Astrocyte of the cerebellum (primary cell): ENCODE measurements at regions not wholly inside any gene's neighbourhood (a gene's known extent, or its start where the extent isn't known, plus 50 kb on each side); places are given as distances from the start of the nearest gene placed in this dataset.
A peak's percentile ranks its signal among the peaks of the same experiment; 100 is the strongest.
"Not testable (repeated sequence)": the region's sequence is repeated elsewhere in the genome, so short reads cannot be mapped to it uniquely, and the experiment has no call there.

Source experiments
- DNase-seq: peaks from one replicate; pipeline ENCODE4 v3.0.0-alpha.2; 2011; ENCODE audit warnings: low read depth
- H3K4me3 ChIP-seq: 2 replicates; pipeline ENCODE4 v1.5.1; 2011; ENCODE audit warnings: mild to moderate bottlenecking, low read depth, low read length, moderate library complexity
- in situ Hi-C: cut with HindIII; loops from 2 replicates; pipeline ENCODE4 v1.10.0; 2017; ENCODE audit warnings: low sequenced_read_pairs
- TF ChIP-seq, protein P1 (sequence below): IDR thresholded peaks from 2 replicates; pipeline ENCODE4 v1.5.1; 2012; ENCODE audit warnings: low read length, low read depth, moderate library complexity, mild to moderate bottlenecking; ENCODE audit errors: missing control alignments

DNA sequence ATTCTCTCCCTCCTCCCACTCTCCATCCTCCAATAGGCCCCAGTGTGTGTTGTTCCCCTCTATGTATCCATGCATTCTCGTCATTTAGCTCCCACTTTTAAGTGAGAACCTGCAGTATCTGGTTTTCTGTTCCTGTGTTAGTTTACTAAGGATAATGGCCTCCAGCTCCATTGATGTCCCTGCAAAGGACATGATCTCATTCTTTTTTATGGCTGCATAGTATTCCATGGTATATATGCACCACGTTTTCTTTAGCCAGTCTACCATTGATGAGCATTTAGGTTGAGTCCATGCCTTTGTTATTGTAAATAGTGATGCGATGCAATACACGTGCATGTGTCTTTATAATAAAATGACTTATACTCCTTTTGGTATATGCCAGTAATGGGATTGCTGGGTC is 100.3 kb upstream of the USP9X start:
- H3K4me3 ChIP-seq = no peak overlapping the region
- no peak for DNase-seq
- in situ Hi-C loops = no loop called here
- TF ChIP-seq, protein P1, sequence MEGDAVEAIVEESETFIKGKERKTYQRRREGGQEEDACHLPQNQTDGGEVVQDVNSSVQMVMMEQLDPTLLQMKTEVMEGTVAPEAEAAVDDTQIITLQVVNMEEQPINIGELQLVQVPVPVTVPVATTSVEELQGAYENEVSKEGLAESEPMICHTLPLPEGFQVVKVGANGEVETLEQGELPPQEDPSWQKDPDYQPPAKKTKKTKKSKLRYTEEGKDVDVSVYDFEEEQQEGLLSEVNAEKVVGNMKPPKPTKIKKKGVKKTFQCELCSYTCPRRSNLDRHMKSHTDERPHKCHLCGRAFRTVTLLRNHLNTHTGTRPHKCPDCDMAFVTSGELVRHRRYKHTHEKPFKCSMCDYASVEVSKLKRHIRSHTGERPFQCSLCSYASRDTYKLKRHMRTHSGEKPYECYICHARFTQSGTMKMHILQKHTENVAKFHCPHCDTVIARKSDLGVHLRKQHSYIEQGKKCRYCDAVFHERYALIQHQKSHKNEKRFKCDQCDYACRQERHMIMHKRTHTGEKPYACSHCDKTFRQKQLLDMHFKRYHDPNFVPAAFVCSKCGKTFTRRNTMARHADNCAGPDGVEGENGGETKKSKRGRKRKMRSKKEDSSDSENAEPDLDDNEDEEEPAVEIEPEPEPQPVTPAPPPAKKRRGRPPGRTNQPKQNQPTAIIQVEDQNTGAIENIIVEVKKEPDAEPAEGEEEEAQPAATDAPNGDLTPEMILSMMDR = no peak

DNA sequence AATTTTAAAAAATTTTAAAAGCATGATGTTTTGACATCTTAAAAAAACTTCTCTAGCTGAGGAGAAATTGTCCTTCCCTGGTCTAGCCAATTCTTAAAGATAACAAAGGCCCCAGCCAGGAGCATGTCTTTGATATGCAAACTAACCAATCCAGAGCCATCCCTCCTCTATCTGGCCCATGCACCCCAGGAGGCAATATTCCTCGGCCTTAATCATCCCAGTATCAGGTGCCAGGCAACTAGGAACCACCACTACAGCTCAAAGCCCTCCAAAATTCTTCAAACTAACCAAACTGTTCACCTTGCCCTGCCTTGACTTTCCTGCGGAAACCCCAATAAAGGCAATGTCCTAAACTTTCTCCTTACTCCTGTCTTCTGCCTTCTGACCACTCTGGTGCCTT is 97.8 kb upstream of the USP9X start:
- H3K4me3 ChIP-seq = no peak overlapping the region
- TF ChIP-seq, protein P1 = no peak
- in situ Hi-C loops = no loop called here
- DNase-seq = no peak

DNA sequence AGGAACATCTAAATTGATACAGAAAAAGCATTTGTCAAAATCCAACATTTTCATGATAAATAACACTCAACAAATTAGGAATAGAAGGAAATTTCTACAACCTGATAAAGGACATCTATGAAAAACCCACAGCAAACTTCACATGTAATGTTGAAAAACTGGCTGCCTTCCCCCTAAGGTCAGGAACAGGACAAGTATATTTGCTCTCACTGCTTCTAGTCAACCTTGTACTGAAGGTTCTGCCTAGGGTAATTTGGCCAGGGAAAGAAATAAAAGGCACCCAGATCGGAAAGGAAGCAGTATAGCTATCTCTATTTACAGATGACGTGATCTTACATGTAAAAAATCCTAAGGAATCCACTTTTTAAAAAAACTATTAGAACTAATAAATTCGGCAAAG is 97.1 kb upstream of the USP9X start:
- DNase-seq = no peak
- H3K4me3 ChIP-seq = no peak overlapping the region
- TF ChIP-seq, protein P1 = no peak
- in situ Hi-C loops = no loop called here

DNA sequence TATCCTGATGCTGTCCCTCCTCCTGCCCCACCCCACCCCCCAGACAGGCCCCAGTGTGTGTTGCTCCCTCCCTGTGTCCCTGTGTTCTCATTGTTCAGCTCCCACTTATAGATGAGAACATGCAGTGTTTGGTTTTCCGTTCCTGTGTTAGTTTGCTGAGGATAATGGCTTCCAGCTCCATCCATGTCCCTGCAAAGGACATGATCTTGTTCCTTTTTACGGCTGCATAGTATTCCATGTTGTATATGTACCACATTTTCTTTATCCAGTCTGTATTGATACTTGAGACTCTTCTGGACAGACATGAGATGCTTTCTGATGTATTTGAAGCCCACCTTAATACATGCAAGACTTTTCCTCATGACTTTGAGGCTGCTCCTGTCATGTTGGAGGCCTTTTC is 91.8 kb upstream of the USP9X start:
- H3K4me3 ChIP-seq, DNase-seq, in situ Hi-C loops: not testable (repeated sequence)

DNA sequence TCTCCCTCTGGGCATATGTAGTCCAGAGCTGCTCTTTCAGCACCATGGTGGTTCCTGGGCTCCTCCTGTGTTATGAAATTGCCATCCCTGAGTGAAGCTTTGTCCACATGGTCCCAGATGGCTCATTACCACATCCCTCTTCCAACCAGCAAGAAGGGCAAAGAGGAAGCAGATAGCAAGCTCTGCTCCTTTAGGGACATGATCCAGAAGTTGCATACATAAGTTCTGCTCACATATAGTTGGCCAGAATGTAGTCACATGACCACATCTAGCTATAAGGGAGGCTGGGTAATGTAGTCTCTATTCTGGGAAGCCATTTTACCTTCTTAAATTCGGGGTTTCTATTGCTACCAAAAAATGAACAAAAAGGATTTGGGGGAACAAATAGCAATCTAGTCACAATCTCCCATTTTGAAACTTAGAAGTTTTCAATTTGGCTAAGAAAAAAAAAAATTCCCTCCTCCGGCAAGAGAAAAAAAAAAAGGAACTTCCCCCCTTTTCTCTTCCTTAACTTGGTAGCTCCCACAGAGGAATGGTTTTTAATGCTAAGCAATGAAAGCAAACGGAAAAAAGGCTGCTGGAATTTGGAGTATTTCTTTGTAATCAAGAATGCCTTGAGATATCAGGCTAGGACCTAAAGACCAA is 88.2 kb upstream of the USP9X start:
- TF ChIP-seq, protein P1 = no peak
- peak; percentile 46 for DNase-seq
- in situ Hi-C loops = no loop called here
- no peak overlapping the region for H3K4me3 ChIP-seq

DNA sequence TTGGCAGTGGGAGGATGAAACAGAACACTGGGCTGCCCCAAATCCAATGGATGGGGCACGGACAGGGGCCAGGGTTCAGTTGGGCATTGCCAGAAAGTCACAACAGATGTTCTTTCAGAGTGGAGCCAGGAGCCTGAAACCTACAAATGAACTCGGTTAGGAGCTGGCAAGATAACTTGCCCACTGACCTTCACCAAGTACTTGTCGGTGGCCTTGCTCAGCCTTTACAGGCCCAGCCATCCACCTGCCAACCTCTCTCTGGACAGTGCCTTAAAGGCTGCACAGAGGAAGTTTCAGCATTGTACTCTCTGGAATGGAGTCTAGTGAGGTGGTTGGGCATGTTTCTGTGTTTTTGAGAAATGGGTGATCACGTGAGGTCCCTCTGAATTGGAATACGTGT is 87.1 kb upstream of the USP9X start:
- in situ Hi-C loops = no loop called here
- H3K4me3 ChIP-seq = no peak overlapping the region
- TF ChIP-seq, protein P1 = no peak
- no peak for DNase-seq

DNA sequence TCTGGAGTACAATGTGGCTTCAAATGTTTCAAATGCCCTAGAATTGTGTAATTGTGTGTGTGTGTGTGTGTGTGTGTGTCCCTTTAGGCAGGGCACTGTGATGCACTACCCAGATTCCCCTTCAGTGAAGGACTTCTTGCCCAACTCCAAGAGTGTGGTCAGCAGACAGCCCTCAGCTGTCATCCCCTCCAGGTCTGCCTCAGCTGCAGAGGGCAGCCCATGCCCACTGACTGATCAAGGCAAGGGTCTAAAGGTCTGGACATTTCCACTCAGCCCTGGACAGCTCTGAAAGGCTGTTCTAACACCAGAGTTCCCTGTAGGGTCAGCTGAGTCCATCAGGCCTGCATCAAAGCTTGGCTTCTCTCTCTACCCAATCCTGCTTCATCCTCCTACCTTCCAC is 83.9 kb upstream of the USP9X start:
- TF ChIP-seq, protein P1 = no peak
- H3K4me3 ChIP-seq = no peak overlapping the region
- no peak for DNase-seq
- in situ Hi-C loops = no loop called here
